Right cardiac atrium (tissue), 5 donors: ENCODE measurements at regions not wholly inside any gene's neighbourhood (a gene's known extent, or its start where the extent isn't known, plus 50 kb on each side); places are given as distances from the start of the nearest gene placed in this dataset.

Experiments
- ATAC-seq, 2 donors: fragments of 200-7000 bp; cut with Tn5 transposase; one replicate each; pipeline versions ENCODE4 v1.8.0 to v1.9.1; 2020; ENCODE audit warnings: moderate library complexity in 2 of 2, mild to moderate bottlenecking in 1 of 2
- DNase-seq, 3 donors: peaks; one replicate each; pipeline ENCODE4 v3.0.0-alpha.2; 2020
- H3K27ac ChIP-seq: one replicate; pipeline ENCODE4 v1.5.1; 2013; ENCODE audit warnings: mild to moderate bottlenecking, low read length, control low read depth, moderate library complexity
- H3K27me3 ChIP-seq: one replicate; pipeline ENCODE4 v1.6.1; 2013; ENCODE audit not compliant: control insufficient read depth, insufficient read depth
- H3K4me1 ChIP-seq: one replicate; pipeline ENCODE4 v1.6.1; 2013; ENCODE audit warnings: low read length; ENCODE audit not compliant: control insufficient read depth, insufficient read depth
- H3K4me3 ChIP-seq: one replicate; pipeline ENCODE4 v1.5.1; 2013; ENCODE audit warnings: low read length, control low read depth
- H3K9me3 ChIP-seq: one replicate; pipeline ENCODE4 v1.6.1; 2013; ENCODE audit warnings: low read length; ENCODE audit not compliant: control insufficient read depth
- WGBS: extraction: QIAGEN DNeasy Blood & Tissue Kit; methylation state at CpG from one replicate; pipeline ENCODE4 v1.1.7; 2013; 5-methylcytosine and 5-hydroxymethylcytosine counted together
- intact Hi-C, 4 donors: fragments of 100-400 bp; cut with DNase I; formaldehyde crosslinking; loops; one replicate each; pipeline versions ENCODE4 v1.11.0 to v1.14.0; 2022 to 2023
- donor health status: healthy with polysubstance abuse.
- donor health status: DM: no; HTN: yes; CAD: no.
- donor health status: DM: no; HTN: no; CAD: no.
- donor health status: DM: no; HTN: yes; CAD: no; lungs with severe emphysema.
- donor health status: DM: yes; HTN: yes; CAD: no.

DNA sequence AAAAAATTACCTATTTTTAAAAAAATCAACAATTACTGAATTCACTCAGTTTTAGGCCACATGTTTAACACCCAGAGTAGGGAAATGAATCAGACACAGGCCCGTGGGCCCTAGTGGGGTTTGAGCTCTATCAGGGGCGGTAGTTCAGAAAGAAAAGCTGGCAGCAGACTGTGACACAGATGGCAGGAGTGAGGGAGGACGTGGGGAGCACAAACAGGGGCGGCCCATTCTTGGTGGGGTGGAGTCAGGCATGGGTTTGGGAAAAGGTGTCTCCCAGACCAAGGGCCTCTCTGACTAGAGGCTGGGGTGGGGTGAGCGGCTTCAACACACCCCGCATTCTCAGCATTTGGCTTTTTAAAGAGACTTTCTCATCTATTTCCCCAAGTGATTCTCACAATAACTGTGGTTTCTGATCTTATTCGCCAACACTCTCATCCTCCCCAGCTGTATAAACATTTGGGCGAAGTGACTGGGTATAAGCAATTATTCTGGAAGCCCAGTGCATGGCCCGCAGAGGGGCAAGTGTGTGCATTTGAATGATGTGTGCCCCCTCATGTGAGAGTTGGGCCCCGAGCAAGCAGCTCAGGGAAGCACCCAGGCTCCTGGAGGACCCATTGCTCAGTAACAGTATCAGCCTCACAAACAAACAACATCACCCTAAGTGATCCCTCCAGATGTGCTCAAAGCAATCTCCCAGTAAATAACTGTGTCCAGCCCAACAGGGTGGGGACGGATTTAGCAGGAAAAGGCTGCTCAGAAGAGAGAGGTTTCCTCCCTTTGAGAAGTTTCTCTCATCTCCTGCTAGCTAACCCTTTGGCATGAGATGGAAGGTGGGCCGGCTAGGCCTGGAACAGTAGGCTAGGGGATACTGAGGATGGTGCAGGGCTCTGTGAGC is 437.6 kb upstream of the ZMIZ1 start:
- H3K4me3 ChIP-seq: no peak overlapping the region
- intact Hi-C loops: no loop called here
- 67% methylated on average over 12 of the region's 12 CpGs for WGBS
- H3K27ac ChIP-seq: peak overlapping the region; percentile 25
- H3K27me3 ChIP-seq: no peaks in the 10 kb centered on the region
- DNase-seq (peak; percentile 37 to 69 (median 60)), ATAC-seq (peak; percentile 52 to 57)
- no peaks in the 10 kb centered on the region for H3K9me3 ChIP-seq
- peaks cover 2% of the 10 kb centered on the region for H3K4me1 ChIP-seq

DNA sequence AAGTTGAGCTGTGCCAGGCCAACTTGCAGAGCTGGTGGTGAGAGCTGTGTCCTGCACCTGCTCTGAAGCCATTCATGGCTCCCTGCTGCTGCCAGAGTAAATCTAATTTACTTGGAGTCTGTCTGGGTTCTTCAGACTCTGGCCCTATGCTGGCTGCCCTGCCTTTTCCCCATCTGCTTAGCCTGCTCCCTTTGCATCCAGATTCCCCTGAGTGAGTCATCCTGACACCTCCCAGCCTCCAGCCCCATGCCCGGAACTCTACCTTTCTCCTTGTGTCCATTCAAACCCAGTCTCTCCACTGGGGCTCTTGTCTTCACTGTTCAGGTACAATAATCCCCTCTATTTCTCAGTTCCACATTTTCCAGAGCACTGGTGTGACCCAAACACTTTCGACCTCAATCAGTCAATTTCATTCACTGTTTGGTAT is 434.4 kb upstream of the ZMIZ1 start:
- WGBS: 52% methylated on average over 2 of the region's 2 CpGs
- intact Hi-C loops: no loop called here
- DNase-seq: no peak
- Histone ChIP-seq H3K27me3 (no peaks in the 10 kb centered on the region), H3K27ac (no peak overlapping the region), H3K9me3 (no peaks in the 10 kb centered on the region), H3K4me1 (peaks cover 2% of the 10 kb centered on the region), H3K4me3 (no peak overlapping the region)
- ATAC-seq: peak; percentile 46 to 74

DNA sequence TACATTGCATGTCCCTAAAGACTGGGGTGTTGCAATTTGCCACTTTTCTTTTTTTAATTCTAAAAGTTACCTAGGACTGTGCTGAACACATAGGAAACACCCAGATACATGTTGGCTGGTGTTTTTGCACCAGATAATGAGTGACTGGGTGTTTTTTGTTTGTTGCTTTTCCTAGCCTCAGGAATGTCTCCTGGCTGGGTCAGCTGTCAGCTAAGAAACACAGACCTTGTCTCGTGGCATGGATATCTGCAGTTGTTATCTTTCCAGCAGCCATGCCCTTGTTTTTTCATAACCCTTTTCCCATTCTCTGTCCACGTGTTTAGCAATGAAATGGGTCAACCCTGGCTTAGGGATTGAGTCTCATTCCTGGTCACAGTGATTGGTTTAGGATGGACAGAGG is 433.9 kb upstream of the ZMIZ1 start:
- Histone ChIP-seq H3K9me3 (no peaks in the 10 kb centered on the region), H3K27me3 (no peaks in the 10 kb centered on the region), H3K4me1 (peaks cover 2% of the 10 kb centered on the region), H3K4me3 (no peak overlapping the region), H3K27ac (no peak overlapping the region)
- peak; percentile 21 to 46 for ATAC-seq
- intact Hi-C loops: no loop called here
- DNase-seq: no peak
- 28% methylated on average over 2 of the region's 2 CpGs for WGBS

DNA sequence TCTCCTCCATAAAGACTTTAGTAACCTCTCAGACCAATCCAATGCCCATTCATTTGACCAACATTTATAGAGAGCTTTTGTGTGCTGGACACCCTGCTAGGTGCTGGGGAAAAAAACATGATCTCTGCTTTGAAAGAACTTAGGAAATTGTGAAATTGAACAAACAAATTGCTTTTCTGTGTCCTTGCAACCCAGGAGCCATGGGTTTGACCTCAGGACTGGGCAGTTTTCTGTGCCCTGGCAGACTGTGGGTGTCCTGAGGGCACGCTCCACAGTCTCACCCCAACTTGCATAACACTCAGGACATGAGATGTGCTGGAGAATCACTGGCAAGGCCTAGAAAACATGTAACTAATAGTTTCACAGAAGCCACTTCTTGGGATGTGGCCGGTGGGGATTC is 429.1 kb upstream of the ZMIZ1 start:
- Histone ChIP-seq H3K4me1 (peaks cover 3% of the 10 kb centered on the region), H3K9me3 (no peaks in the 10 kb centered on the region), H3K27ac (no peak overlapping the region), H3K27me3 (no peaks in the 10 kb centered on the region), H3K4me3 (no peak overlapping the region)
- 94% methylated on average over 2 of the region's 2 CpGs for WGBS
- intact Hi-C loops: loop anchor here in 1 of 4 donors (10.0 kb wide), 1 partner anchor 415 kb away; no protein-coding TSS in a partner anchor
- DNase-seq: no peak
- ATAC-seq: no peak

DNA sequence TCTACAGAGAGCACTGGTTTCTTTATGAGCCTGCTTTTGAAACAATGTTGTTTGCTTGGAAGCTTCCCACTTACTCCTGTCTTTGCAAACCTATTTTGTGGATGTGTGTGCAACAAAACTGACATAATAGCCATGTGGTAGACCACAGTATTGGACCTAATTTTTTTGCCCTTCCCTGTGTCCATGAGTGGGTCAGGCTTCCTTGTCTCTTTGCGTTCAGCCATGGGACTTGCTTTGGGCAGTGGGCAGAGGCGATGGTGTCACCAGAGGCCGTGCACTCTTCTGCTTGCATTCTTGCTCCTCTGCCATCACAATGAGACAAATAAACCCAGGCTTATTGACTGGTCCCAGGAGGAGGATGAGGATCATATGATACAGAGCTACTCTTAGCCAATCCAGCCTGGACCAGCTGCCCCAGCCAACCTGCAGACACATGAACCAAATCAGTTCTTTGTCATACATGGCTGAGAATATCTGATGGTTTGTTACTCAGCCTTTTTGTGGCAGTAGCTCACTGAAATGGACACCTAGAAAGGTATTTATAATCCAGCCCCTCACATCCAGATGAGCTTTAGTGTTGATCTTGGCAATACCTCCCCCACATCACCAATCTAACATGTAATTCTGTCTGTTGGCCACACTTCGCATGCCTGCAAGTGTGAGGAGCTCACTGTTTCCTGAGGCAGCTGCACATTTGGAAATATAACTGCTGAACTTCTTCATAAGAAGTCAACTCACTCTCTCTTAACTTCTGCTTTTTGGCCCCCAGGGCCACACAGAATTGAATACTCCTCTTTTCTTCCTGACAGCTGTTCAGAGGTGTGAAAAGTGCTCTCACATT is 427.8 kb upstream of the ZMIZ1 start:
- WGBS: 74% methylated on average over 4 of the region's 4 CpGs

DNA sequence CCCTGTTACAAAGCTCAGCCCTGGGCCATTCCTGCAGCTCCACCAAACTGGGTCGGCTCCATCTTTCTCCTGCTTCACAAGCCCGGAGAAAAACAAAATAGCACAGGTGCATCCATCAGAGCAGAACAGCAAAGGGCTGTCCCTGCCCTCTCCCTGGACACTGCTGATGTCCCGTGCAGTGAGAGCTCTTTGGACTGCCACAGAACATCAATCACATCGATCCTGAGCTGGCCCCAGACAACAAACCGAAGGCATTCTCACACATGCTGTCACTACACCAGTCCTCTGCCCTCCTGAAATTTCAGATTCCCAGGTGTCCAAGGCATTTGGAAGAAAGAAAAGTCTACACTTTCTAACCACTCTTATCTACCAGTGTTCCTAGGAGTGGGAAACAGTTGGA is 427.1 kb upstream of the ZMIZ1 start:
- intact Hi-C loops: loop anchor here in 1 of 4 donors (10.0 kb wide), 1 partner anchor 417 kb away; no protein-coding TSS in a partner anchor
- WGBS: 75% methylated on average over 5 of the region's 5 CpGs
- Histone ChIP-seq H3K27me3 (no peaks in the 10 kb centered on the region), H3K9me3 (no peaks in the 10 kb centered on the region), H3K4me3 (no peak overlapping the region), H3K27ac (no peak overlapping the region), H3K4me1 (peaks cover 3% of the 10 kb centered on the region)
- ATAC-seq (no peak), DNase-seq (no peak)

More for the DNA sequence above, 427.8 kb upstream of the ZMIZ1 start:
- DNase-seq: no peak
- peak; percentile 32 to 47 for ATAC-seq
- Histone ChIP-seq H3K4me1 (peaks cover 3% of the 10 kb centered on the region), H3K27ac (no peak overlapping the region), H3K27me3 (no peaks in the 10 kb centered on the region), H3K9me3 (no peaks in the 10 kb centered on the region), H3K4me3 (no peak overlapping the region)
- intact Hi-C loops: loop anchor here in 1 of 4 donors (10.0 kb wide), 1 partner anchor 416 kb away; no protein-coding TSS in a partner anchor

DNA sequence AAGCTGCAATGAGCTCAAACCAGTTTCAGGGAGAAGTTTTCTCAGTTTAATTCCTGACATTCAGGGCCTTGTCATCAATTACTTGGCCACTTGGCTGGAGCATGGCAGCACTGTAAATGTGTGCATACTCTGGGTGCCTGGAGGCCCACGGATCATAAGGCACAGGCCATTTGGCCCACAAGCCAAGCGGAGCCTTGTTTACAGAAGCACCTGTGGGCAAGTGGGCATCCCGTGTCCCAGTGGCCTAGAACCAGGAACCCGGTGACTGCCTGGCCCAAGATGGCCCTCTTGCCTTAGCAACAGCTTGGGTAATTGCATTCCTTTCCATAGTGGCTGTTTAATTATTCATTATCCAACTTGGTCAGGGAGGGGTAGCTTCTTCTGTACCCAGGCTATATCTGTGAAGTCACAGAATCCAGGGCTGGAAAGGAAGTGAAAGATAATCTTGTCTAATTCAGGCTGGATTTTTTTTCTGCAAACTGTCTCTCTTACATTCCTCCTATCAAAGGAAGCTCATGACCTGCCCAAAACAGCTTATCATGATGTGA is 426.4 kb upstream of the ZMIZ1 start:
- 88% methylated on average over 4 of the region's 4 CpGs for WGBS
- Histone ChIP-seq H3K9me3 (no peaks in the 10 kb centered on the region), H3K4me3 (no peak overlapping the region), H3K27ac (no peak overlapping the region), H3K4me1 (peaks cover 3% of the 10 kb centered on the region), H3K27me3 (no peaks in the 10 kb centered on the region)
- ATAC-seq (no peak), DNase-seq (no peak)
- intact Hi-C loops: loop anchor here in 1 of 4 donors (10.0 kb wide), 1 partner anchor 418 kb away; no protein-coding TSS in a partner anchor

DNA sequence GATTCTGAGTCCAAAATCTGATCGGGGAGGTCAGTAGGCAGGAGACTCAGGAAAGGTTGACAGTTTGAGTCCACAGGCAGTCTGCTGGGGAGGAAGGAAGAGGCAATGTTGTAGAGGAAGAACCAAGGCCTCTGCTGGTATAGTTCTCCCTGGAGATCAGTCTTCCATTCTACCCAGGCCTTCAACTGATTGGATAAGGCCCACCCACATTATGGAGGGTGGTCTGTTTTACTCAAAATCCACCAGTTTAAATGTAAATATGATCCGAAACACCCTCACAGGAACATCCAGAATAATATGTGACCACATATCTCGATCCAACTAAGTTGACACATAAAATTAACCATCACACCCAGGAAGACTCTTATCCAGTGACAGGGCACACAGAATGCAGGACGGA is 425.3 kb upstream of the ZMIZ1 start:
- intact Hi-C loops: loop anchor here in 1 of 4 donors (10.0 kb wide), 1 partner anchor 419 kb away; no protein-coding TSS in a partner anchor
- DNase-seq (no peak), ATAC-seq (no peak)
- Histone ChIP-seq H3K27me3 (no peaks in the 10 kb centered on the region), H3K9me3 (no peaks in the 10 kb centered on the region), H3K4me3 (no peak overlapping the region), H3K4me1 (peaks cover 3% of the 10 kb centered on the region), H3K27ac (no peak overlapping the region)
- WGBS: 87% methylated on average over 4 of the region's 4 CpGs

DNA sequence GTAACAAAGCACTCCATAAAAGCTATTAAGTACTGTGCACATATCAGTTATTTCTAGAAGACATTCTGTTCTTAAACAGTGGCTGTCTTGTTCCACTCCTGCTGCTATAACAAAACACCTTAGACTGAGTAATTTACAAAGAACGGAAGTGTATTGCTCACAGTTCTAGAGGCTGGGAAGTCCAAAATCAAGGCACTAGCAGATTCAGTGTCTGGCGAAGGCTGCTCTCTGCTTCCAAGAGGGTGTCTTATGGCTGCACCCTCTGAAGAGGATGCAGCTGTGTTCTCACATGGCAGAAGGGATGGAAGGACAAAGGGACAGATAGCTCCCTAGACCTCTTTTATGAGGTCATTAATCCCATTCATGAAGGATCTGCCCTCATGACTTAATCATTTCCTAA is 424.2 kb upstream of the ZMIZ1 start:
- 95% methylated on average over 2 of the region's 2 CpGs for WGBS
- Histone ChIP-seq H3K27ac (no peak overlapping the region), H3K4me3 (no peak overlapping the region), H3K9me3 (no peaks in the 10 kb centered on the region), H3K4me1 (peaks cover 3% of the 10 kb centered on the region), H3K27me3 (no peaks in the 10 kb centered on the region)
- ATAC-seq (no peak), DNase-seq (no peak)
- intact Hi-C loops: loop anchor here in 1 of 4 donors (10.0 kb wide), 1 partner anchor 420 kb away; no protein-coding TSS in a partner anchor

DNA sequence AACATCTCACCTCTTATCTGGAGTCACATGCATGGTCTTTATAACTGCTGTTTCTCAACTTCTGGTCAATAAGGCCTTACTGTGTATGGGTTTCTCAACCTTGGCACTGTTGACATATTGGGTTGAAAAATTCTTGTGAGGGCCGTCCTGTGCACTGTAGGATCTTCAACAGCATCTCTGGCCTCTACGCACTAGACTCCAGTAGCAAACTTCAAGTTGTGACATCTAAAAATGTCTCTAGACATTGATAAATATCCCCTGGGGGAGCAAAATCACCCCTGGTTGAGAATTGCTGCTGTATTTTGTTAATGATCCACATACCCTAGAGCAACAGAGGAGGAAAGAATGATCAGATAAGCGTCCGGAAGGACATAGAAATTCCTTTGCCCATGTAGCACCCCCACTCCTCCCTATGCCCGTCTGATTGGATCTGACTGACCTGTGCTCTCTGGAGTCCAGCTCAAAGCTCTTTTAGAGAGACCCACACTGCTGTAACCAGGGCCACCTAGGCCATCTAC is 423.5 kb upstream of the ZMIZ1 start:
- no peak overlapping the region for H3K4me3 ChIP-seq
- peaks cover 3% of the 10 kb centered on the region for H3K4me1 ChIP-seq
- ATAC-seq: no peak
- intact Hi-C loops: loop anchor here in 1 of 4 donors (10.0 kb wide), 1 partner anchor 420 kb away; no protein-coding TSS in a partner anchor
- WGBS: 91% methylated on average over 5 of the region's 5 CpGs
- H3K27me3 ChIP-seq: no peaks in the 10 kb centered on the region
- H3K9me3 ChIP-seq: no peaks in the 10 kb centered on the region
- no peak overlapping the region for H3K27ac ChIP-seq
- DNase-seq: no peak
